Liver (tissue), 8 donors: ENCODE measurements at regions not wholly inside any gene's neighbourhood (a gene's known extent, or its start where the extent isn't known, plus 50 kb on each side); places are given as distances from the start of the nearest gene placed in this dataset.

Experiments used
- DNase-seq: peaks from one replicate; pipeline ENCODE4 v3.0.0-alpha.2; 2017; ENCODE audit warnings: low spot score
- H3K27ac ChIP-seq, 2 donors: one replicate each; pipeline ENCODE4 v1.7.0; 2013; ENCODE audit warnings: inconsistent platforms in 2 of 2, low read length in 2 of 2, control low read depth in 1 of 2, low read depth in 1 of 2, mild to moderate bottlenecking in 1 of 2
- H3K27me3 ChIP-seq, 4 donors: one replicate each; pipeline versions ENCODE4 v1.6.1 to v1.7.0; 2013; ENCODE audit warnings: low read length in 3 of 4, inconsistent platforms in 1 of 4, mild to moderate bottlenecking in 1 of 4, moderate library complexity in 1 of 4; ENCODE audit not compliant: control insufficient read depth in 4 of 4, insufficient read depth in 4 of 4
- H3K36me3 ChIP-seq, 4 donors: one replicate each; pipeline versions ENCODE4 v1.6.1 to v1.7.0; 2013; ENCODE audit warnings: low read length in 3 of 4, mild to moderate bottlenecking in 3 of 4, low read depth in 1 of 4, moderate library complexity in 1 of 4; ENCODE audit not compliant: control insufficient read depth in 4 of 4, insufficient read depth in 3 of 4
- H3K4me1 ChIP-seq, 4 donors: one replicate each; pipeline versions ENCODE4 v1.6.1 to v1.7.0; 2013; ENCODE audit warnings: low read length in 3 of 4, mild to moderate bottlenecking in 3 of 4, moderate library complexity in 1 of 4; ENCODE audit not compliant: control insufficient read depth in 4 of 4, insufficient read depth in 4 of 4
- H3K4me3 ChIP-seq, 3 donors: one replicate each; pipeline versions ENCODE4 v1.6.1 to v1.7.0; 2013; ENCODE audit warnings: low read length in 3 of 3, control low read depth in 1 of 3, low read depth in 1 of 3, mild to moderate bottlenecking in 1 of 3
- H3K9ac ChIP-seq, 2 donors: one replicate each; pipeline ENCODE4 v1.7.0; 2013; ENCODE audit warnings: low read length in 2 of 2, mild to moderate bottlenecking in 2 of 2, moderate library complexity in 2 of 2, control low read depth in 1 of 2, low read depth in 1 of 2
- H3K9me3 ChIP-seq, 4 donors: one replicate each; pipeline versions ENCODE4 v1.6.1 to v1.7.0; 2013; ENCODE audit warnings: low read length in 3 of 4; ENCODE audit not compliant: control insufficient read depth in 4 of 4
- ATF3 ChIP-seq: IDR thresholded peaks from 2 replicates; pipeline ENCODE4 v1.6.1; 2016; ENCODE audit warnings: antibody characterized with exemption
- CTCF ChIP-seq: fragments of 150-350 bp; IDR thresholded peaks from 2 replicates; pipeline ENCODE4 v1.5.1; 2017; ENCODE audit warnings: improper control_type of control experiment, low read depth, low read length; ENCODE audit not compliant: missing input control
- EGR1 ChIP-seq, 2 donors: IDR thresholded peaks; 2 replicates each; pipeline ENCODE4 v1.6.1; 2016 to 2018; ENCODE audit warnings: antibody characterized with exemption in 2 of 2, low read depth in 2 of 2
- FOXA2 ChIP-seq: IDR thresholded peaks from 2 replicates; pipeline ENCODE4 v1.6.1; 2016; ENCODE audit warnings: antibody characterized with exemption
- HNF4A ChIP-seq, 2 donors: conservative IDR thresholded peaks; 2 replicates each; pipeline ENCODE4 v1.6.1; 2016; ENCODE audit warnings: antibody characterized with exemption in 2 of 2, mild to moderate bottlenecking in 2 of 2
- HNF4G ChIP-seq: IDR thresholded peaks from 2 replicates; pipeline ENCODE4 v1.6.1; 2016; ENCODE audit warnings: antibody characterized with exemption
- JUND ChIP-seq, 2 donors: IDR thresholded peaks; 2 replicates each; pipeline ENCODE4 v1.6.1; 2016; ENCODE audit warnings: antibody characterized with exemption in 2 of 2
- MAX ChIP-seq: IDR thresholded peaks from 2 replicates; pipeline ENCODE4 v1.6.1; 2016; ENCODE audit warnings: antibody characterized with exemption
- NR2F2 ChIP-seq: IDR thresholded peaks from 2 replicates; pipeline ENCODE4 v1.6.1; 2016; ENCODE audit warnings: antibody characterized with exemption
- RAD21 ChIP-seq, 2 donors: IDR thresholded peaks; 2 replicates each; pipeline ENCODE4 v1.6.1; 2016; ENCODE audit warnings: antibody characterized with exemption in 2 of 2, mild to moderate bottlenecking in 2 of 2
- RXRA ChIP-seq, 2 donors: IDR thresholded peaks; 2 replicates each; pipeline ENCODE4 v1.6.1; 2017 to 2018; ENCODE audit warnings: antibody characterized with exemption in 2 of 2, mild to moderate bottlenecking in 1 of 2
- SP1 ChIP-seq: IDR thresholded peaks from 2 replicates; pipeline ENCODE4 v1.6.1; 2018; ENCODE audit warnings: antibody characterized with exemption, mild to moderate bottlenecking
- TAF1 ChIP-seq: conservative IDR thresholded peaks from 2 replicates; pipeline ENCODE4 v1.6.1; 2016; ENCODE audit warnings: antibody characterized with exemption, mild to moderate bottlenecking
- YY1 ChIP-seq: IDR thresholded peaks from 2 replicates; pipeline ENCODE4 v1.6.1; 2016; ENCODE audit warnings: antibody characterized with exemption, mild to moderate bottlenecking
- ZBTB33 ChIP-seq: IDR thresholded peaks from 2 replicates; pipeline ENCODE4 v1.6.1; 2016; ENCODE audit warnings: antibody characterized with exemption
- WGBS: extraction: QIAGEN DNeasy Blood & Tissue Kit; methylation state at CpG from one replicate; pipeline ENCODE4 v1.1.7; 2013; 5-methylcytosine and 5-hydroxymethylcytosine counted together
- donor health status: healthy.
- donor health status: healthy.
- donor health status: healthy.
- donor health status: healthy.
- donor health status: healthy.

- TF ChIP-seq RAD21 (IDR thresholded peaks at IDR 0.05) (no peak), HNF4G (no peak)
- H3K4me3 ChIP-seq, result no peak overlapping the region
- WGBS, result 74% methylated on average over 7 of the region's 7 CpGs
- no peaks in the 10 kb centered on the region for H3K9me3 ChIP-seq
- no peak overlapping the region for H3K27ac ChIP-seq
- H3K27me3 ChIP-seq, result no peaks in the 10 kb centered on the region
- H3K9ac ChIP-seq, result no peak overlapping the region
- no peaks in the 10 kb centered on the region for H3K4me1 ChIP-seq
- DNase-seq, result no peak
- H3K36me3 ChIP-seq, result no peaks in the 10 kb centered on the region
These were observed 239.5 kb downstream of the GXYLT1 start for GRCh38 chr12:41905073-41905758.

- no peak for DNase-seq
- Histone ChIP-seq H3K4me3 (no peak overlapping the region), H3K36me3 (no peaks in the 10 kb centered on the region), H3K4me1 (no peaks in the 10 kb centered on the region), H3K9me3 (no peaks in the 10 kb centered on the region), H3K27me3 (no peaks in the 10 kb centered on the region), H3K27ac (no peak overlapping the region), H3K9ac (no peak overlapping the region)
- 55% methylated on average over 4 of the region's 4 CpGs for WGBS
- TF ChIP-seq RAD21 (IDR thresholded peaks at IDR 0.05) (no peak), YY1 (no peak), FOXA2 (no peak), TAF1 (no peak), MAX (no peak), SP1 (no peak), JUND (IDR thresholded peaks at IDR 0.05) (no peak), RXRA (IDR thresholded peaks at IDR 0.05) (no peak)
These were observed 240.6 kb downstream of the GXYLT1 start for GRCh38 chr12:41904041-41904440.

GRCh38 chr12:41903014-41903708 is 241.5 kb downstream of the GXYLT1 start:
- 92% methylated on average over 6 of the region's 6 CpGs for WGBS

GRCh38 chr12:41899577-41899976 is 245.1 kb downstream of the GXYLT1 start:
- Histone ChIP-seq H3K36me3 (no peaks in the 10 kb centered on the region), H3K27me3 (no peaks in the 10 kb centered on the region), H3K9me3 (no peaks in the 10 kb centered on the region), H3K9ac (no peak overlapping the region), H3K4me3 (no peak overlapping the region), H3K27ac (no peak overlapping the region), H3K4me1 (no peaks in the 10 kb centered on the region)
- WGBS, result 91% methylated on average over 1 of the region's 1 CpG
- no peak for DNase-seq
- TF ChIP-seq NR2F2 (no peak), FOXA2 (no peak), ATF3 (no peak), RAD21 (IDR thresholded peaks at IDR 0.05) (no peak), SP1 (no peak), MAX (no peak), HNF4A (conservative IDR thresholded peaks at IDR 0.05) (no peak), CTCF (no peak), JUND (IDR thresholded peaks at IDR 0.05) (no peak), HNF4G (no peak), TAF1 (no peak), RXRA (IDR thresholded peaks at IDR 0.05) (no peak), EGR1 (IDR thresholded peaks at IDR 0.05; ENCODE audit: low read depth in 2 of 2) (no peak), ZBTB33 (no peak)

More at GRCh38 chr12:41903014-41903708, 241.5 kb downstream of the GXYLT1 start:
- Histone ChIP-seq H3K27ac (no peak overlapping the region), H3K9ac (no peak overlapping the region), H3K4me3 (no peak overlapping the region), H3K36me3 (no peaks in the 10 kb centered on the region), H3K4me1 (no peaks in the 10 kb centered on the region), H3K27me3 (no peaks in the 10 kb centered on the region), H3K9me3 (no peaks in the 10 kb centered on the region)
- DNase-seq, result no peak
- no peak for TF ChIP-seq FOXA2
- TF ChIP-seq RXRA (IDR thresholded peaks at IDR 0.05), result no peak
- TF ChIP-seq EGR1 (IDR thresholded peaks at IDR 0.05; ENCODE audit: low read depth in 2 of 2), result peak in 1 of 2 donors; percentile 9
- no peak for TF ChIP-seq JUND (IDR thresholded peaks at IDR 0.05)
- TF ChIP-seq HNF4G, result no peak
